GM12878 (cell line): ENCODE measurements at regions not wholly inside any gene's neighbourhood (a gene's known extent, or its start where the extent isn't known, plus 50 kb on each side); places are given as distances from the start of the nearest gene placed in this dataset.

Experiments used
- ATAC-seq: fragments of 200-7000 bp; cut with Tn5 transposase; 3 replicates; pipeline ENCODE4 v1.9.1; 2020; ENCODE audit warnings: mild to moderate bottlenecking, moderate library complexity
- BruUV-seq: library from RNA; stranded (reverse); fragments of 400-500 nt; replicated peaks from 2 replicates; lab custom pipeline; 2021; lab: Mats Ljungman, UMichigan
- CTCF ChIA-PET: fragments of 300-600 bp; sonication (Branson Sonifier 250); formaldehyde crosslinking; extraction: SDS; loops from one replicate; lab custom pipeline; 2021; ENCODE audit warnings: inconsistent platforms; lab: Yijun Ruan, JAX
- POLR2A ChIA-PET: fragments of 350-600 bp; formaldehyde crosslinking; extraction: SDS; loops from one replicate; lab custom pipeline; 2021; ENCODE audit warnings: inconsistent platforms; lab: Charles Lee
- RAD21 ChIA-PET: fragments of 300-600 bp; sonication (Branson Sonifier 250); formaldehyde crosslinking; loops from one replicate; lab custom pipeline; 2023; ENCODE audit warnings: antibody characterized with exemption; ENCODE audit not compliant: unreplicated experiment; lab: Charles Lee
- SMC1A ChIA-PET: fragments of 300-600 bp; sonication (Branson Sonifier 250); formaldehyde crosslinking; loops from one replicate; lab custom pipeline; 2023; ENCODE audit not compliant: unreplicated experiment, uncharacterized antibody; lab: Charles Lee
- DNase-seq: peaks from one replicate; pipeline ENCODE4 v3.0.0-alpha.2; 2011; ENCODE audit warnings: low read depth, low spot score
- FAIRE-seq: peaks from 3 replicates; lab custom pipeline; 2011; peaks lifted over from hg19 to GRCh38; lab: Jason Lieb, UNC
- H2AFZ ChIP-seq: 2 replicates; pipeline ENCODE4 v1.6.0; 2011; ENCODE audit warnings: low read depth, low read length, control low read depth; ENCODE audit not compliant: control insufficient read depth
- H3K27ac ChIP-seq: 2 replicates; pipeline ENCODE4 v1.5.1; 2011; ENCODE audit warnings: control low read depth; ENCODE audit not compliant: control insufficient read depth, insufficient read depth
- H3K27me3 ChIP-seq, 2 experiments: replicated peaks in 1 of 2; 2 replicates each; pipeline versions ENCODE4 v1.6.0 to v1.6.1; 2011; ENCODE audit warnings: low read length in 1 of 2; ENCODE audit not compliant: control insufficient read depth in 2 of 2, insufficient read depth in 2 of 2
- H3K36me3 ChIP-seq, 2 experiments: 2 replicates each; pipeline ENCODE4 v1.5.1; 2011; ENCODE audit warnings: low read length in 1 of 2; ENCODE audit not compliant: control insufficient read depth in 2 of 2, insufficient read depth in 2 of 2
- H3K4me1 ChIP-seq: 2 replicates; pipeline ENCODE4 v1.6.1; 2011; ENCODE audit warnings: mild to moderate bottlenecking, low read length, moderate library complexity, mixed read lengths; ENCODE audit not compliant: control insufficient read depth, insufficient read depth
- H3K4me2 ChIP-seq: 2 replicates; pipeline ENCODE4 v1.6.0; 2011; ENCODE audit warnings: control low read depth; ENCODE audit not compliant: control insufficient read depth, insufficient read depth
- H3K4me3 ChIP-seq: fragments of 200-600 bp; sonication (generic); 2 replicates; pipeline ENCODE4 v1.5.1; 2016
- H3K79me2 ChIP-seq: 2 replicates; pipeline ENCODE4 v1.6.0; 2011; ENCODE audit warnings: low read length; ENCODE audit not compliant: control insufficient read depth, insufficient read depth
- H3K9ac ChIP-seq: 2 replicates; pipeline ENCODE4 v1.8.0; 2011; ENCODE audit warnings: low read length, control low read depth, mixed read lengths; ENCODE audit not compliant: control insufficient read depth, insufficient read depth
- H3K9me3 ChIP-seq: replicated peaks from 3 replicates; pipeline ENCODE4 v1.5.1; 2011; ENCODE audit warnings: mild to moderate bottlenecking, low read length; ENCODE audit not compliant: control insufficient read depth, insufficient read depth
- H4K20me1 ChIP-seq: 2 replicates; pipeline ENCODE4 v1.6.0; 2011; ENCODE audit not compliant: control insufficient read depth, insufficient read depth
- NFYB ChIP-seq: IDR thresholded peaks from 2 replicates; pipeline ENCODE4 v1.6.1; 2011; ENCODE audit warnings: low read depth, mild to moderate bottlenecking, low read length, improper control_type of control experiment, moderate library complexity; ENCODE audit not compliant: insufficient read depth
- NR2C1 ChIP-seq: fragments of 450-650 bp; IDR thresholded peaks from 2 replicates; pipeline ENCODE4 v1.6.1; 2017; ENCODE audit warnings: antibody characterized with exemption, mild to moderate bottlenecking, moderate library complexity
- POLR2A ChIP-seq: IDR thresholded peaks from 2 replicates; pipeline ENCODE4 v1.6.1; 2011; ENCODE audit warnings: low read depth, mild to moderate bottlenecking, low read length
- RAD21 ChIP-seq: IDR thresholded peaks from 2 replicates; pipeline ENCODE4 v1.6.1; 2011; ENCODE audit warnings: mild to moderate bottlenecking, low read depth, low read length, moderate library complexity; ENCODE audit not compliant: insufficient read depth
- SIN3A ChIP-seq: IDR thresholded peaks from 2 replicates; pipeline ENCODE4 v1.6.1; 2012; ENCODE audit warnings: low read depth, low read length, improper control_type of control experiment
- SMC3 ChIP-seq: IDR thresholded peaks from 2 replicates; pipeline ENCODE4 v1.6.1; 2011; ENCODE audit warnings: low read length, improper control_type of control experiment, borderline replicate concordance
- TAF1 ChIP-seq: IDR thresholded peaks from 2 replicates; pipeline ENCODE4 v1.6.1; 2011; ENCODE audit warnings: mild to moderate bottlenecking, low read depth, low read length, borderline replicate concordance
- WGBS: methylation state at CpG from one replicate; pipeline ENCODE4 v1.1.6; 2016; ENCODE audit warnings: low lambda C conversion rate; ENCODE audit not compliant: insufficient replicate concordance, insufficient coverage; ENCODE audit errors: missing lambda C conversion rate; 5-methylcytosine and 5-hydroxymethylcytosine counted together
- in situ Hi-C: fragments of 300-500 bp; cut with MboI; formaldehyde crosslinking; loops from 9 replicates; pipeline ENCODE4 v1.14.3; 2018; ENCODE audit warnings: mixed read lengths
- intact Hi-C: fragments of 100-400 bp; cut with micrococcal nuclease; formaldehyde crosslinking; loops from one replicate; pipeline ENCODE4 v1.14.2; 2022; ENCODE audit not compliant: unreplicated experiment
- TF ChIP-seq, protein P1 (sequence below), 3 experiments: IDR thresholded peaks in 2 of 3; conservative IDR thresholded peaks in 1 of 3; 2 replicates each; pipeline ENCODE4 v1.5.1; 2011; ENCODE audit warnings: low read depth in 3 of 3, low read length in 3 of 3, mild to moderate bottlenecking in 3 of 3, control low read depth in 2 of 3, moderate library complexity in 2 of 3, inconsistent platforms in 1 of 3, mixed read lengths in 1 of 3; ENCODE audit not compliant: control insufficient read depth in 2 of 3, insufficient read depth in 1 of 3; ENCODE audit errors: extremely low read depth in 1 of 3
- TF ChIP-seq, protein P2 (sequence below): fragments of 450-650 bp; IDR thresholded peaks from 2 replicates; pipeline ENCODE4 v1.6.1; 2017; ENCODE audit warnings: mild to moderate bottlenecking, moderate library complexity

DNA sequence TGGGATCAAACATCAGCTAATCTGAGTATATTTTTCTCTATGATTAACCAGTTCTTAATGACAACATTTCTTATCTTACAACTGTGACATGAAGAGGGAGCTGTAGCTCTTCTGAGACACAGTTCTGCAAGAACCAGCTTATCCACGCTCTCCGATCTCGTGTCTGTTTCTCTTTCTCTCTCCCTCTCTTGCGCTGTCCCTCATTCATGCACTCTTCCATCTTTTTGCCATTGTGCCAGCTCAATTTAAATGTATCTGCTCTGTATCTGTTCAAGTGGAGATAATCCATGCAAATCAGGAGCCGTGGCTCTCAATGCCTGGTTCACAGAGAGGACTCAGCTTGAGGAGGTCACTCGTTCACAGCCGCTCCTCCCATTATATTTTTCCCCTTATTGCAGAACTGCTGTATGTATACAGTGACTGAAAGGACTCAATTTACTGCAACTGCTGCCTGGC lies 494.7 kb upstream of the ADGRL2 start:
- intact Hi-C loops = no loop called here
- POLR2A ChIA-PET = interaction anchor here (0.7 kb wide), 1 partner anchor 668 kb away, joined by 3 read pairs; no protein-coding TSS in a partner anchor
- Histone ChIP-seq H3K4me3 (no peak overlapping the region), H3K27me3 (0 out of 4 replicates have a peak, but pooled peaks cover 0 to 1% of the 10 kb centered on the region in 2 experiments), H4K20me1 (no peaks in the 10 kb centered on the region), H3K9ac (no peak overlapping the region)
- 20% methylated on average over 7 of the region's 7 CpGs for WGBS
- in situ Hi-C loops = no loop called here
- ATAC-seq = peak; percentile 38; the same call in 1 of the 3 replicates
- no TSS peak for BruUV-seq
- TF ChIP-seq SIN3A (no peak), TAF1 (no peak), NR2C1 (no peak), SMC3 (peak; percentile 15; the same call in 1 of the 2 replicates), NFYB (no peak), RAD21 (peak; percentile 38), POLR2A (no peak)
- TF ChIP-seq, protein P1, sequence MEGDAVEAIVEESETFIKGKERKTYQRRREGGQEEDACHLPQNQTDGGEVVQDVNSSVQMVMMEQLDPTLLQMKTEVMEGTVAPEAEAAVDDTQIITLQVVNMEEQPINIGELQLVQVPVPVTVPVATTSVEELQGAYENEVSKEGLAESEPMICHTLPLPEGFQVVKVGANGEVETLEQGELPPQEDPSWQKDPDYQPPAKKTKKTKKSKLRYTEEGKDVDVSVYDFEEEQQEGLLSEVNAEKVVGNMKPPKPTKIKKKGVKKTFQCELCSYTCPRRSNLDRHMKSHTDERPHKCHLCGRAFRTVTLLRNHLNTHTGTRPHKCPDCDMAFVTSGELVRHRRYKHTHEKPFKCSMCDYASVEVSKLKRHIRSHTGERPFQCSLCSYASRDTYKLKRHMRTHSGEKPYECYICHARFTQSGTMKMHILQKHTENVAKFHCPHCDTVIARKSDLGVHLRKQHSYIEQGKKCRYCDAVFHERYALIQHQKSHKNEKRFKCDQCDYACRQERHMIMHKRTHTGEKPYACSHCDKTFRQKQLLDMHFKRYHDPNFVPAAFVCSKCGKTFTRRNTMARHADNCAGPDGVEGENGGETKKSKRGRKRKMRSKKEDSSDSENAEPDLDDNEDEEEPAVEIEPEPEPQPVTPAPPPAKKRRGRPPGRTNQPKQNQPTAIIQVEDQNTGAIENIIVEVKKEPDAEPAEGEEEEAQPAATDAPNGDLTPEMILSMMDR (IDR thresholded peaks at IDR 0.05 in 2 of 3, conservative IDR thresholded peaks at IDR 0.05 in 1 of 3; ENCODE audit: control insufficient read depth in 2 of 3, extremely low read depth in 1 of 3, insufficient read depth in 1 of 3, low read depth in 3 of 3, low read length in 3 of 3) = peak in 2 of 3 experiments; percentile 32 to 43; a peak in 4 of 6 replicates
- TF ChIP-seq, protein P2, sequence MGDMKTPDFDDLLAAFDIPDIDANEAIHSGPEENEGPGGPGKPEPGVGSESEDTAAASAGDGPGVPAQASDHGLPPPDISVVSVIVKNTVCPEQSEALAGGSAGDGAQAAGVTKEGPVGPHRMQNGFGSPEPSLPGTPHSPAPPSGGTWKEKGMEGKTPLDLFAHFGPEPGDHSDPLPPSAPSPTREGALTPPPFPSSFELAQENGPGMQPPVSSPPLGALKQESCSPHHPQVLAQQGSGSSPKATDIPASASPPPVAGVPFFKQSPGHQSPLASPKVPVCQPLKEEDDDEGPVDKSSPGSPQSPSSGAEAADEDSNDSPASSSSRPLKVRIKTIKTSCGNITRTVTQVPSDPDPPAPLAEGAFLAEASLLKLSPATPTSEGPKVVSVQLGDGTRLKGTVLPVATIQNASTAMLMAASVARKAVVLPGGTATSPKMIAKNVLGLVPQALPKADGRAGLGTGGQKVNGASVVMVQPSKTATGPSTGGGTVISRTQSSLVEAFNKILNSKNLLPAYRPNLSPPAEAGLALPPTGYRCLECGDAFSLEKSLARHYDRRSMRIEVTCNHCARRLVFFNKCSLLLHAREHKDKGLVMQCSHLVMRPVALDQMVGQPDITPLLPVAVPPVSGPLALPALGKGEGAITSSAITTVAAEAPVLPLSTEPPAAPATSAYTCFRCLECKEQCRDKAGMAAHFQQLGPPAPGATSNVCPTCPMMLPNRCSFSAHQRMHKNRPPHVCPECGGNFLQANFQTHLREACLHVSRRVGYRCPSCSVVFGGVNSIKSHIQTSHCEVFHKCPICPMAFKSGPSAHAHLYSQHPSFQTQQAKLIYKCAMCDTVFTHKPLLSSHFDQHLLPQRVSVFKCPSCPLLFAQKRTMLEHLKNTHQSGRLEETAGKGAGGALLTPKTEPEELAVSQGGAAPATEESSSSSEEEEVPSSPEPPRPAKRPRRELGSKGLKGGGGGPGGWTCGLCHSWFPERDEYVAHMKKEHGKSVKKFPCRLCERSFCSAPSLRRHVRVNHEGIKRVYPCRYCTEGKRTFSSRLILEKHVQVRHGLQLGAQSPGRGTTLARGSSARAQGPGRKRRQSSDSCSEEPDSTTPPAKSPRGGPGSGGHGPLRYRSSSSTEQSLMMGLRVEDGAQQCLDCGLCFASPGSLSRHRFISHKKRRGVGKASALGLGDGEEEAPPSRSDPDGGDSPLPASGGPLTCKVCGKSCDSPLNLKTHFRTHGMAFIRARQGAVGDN = no peak
- TF ChIP-seq, all 136 proteins: peak for 3
- ChIA-PET CTCF (interaction anchor here (0.6 to 1.5 kb wide), 7 partner anchors 9 to 511 kb away, joined by 3 to 4 read pairs (median 3); no protein-coding TSS in a partner anchor), SMC1A (interaction anchor here (1.3 kb wide), 1 partner anchor 244 kb away, joined by 4 read pairs; no protein-coding TSS in a partner anchor), RAD21 (interaction anchor here (0.7 to 1.3 kb wide), 2 partner anchors 243 to 454 kb away, joined by 4 read pairs; no protein-coding TSS in a partner anchor)
- no peaks in the 10 kb centered on the region for H3K9me3 ChIP-seq
- H3K36me3 ChIP-seq = no peaks in the 10 kb centered on the region
- DNase-seq (no peak), FAIRE-seq (no peak)
- no peaks in the 10 kb centered on the region for H3K79me2 ChIP-seq
- H3K27ac ChIP-seq = no peak overlapping the region
- H2AFZ ChIP-seq = peak overlapping the region; percentile 15; the same call in 1 of the 2 replicates
- H3K4me1 ChIP-seq = no peaks in the 10 kb centered on the region
- peak overlapping the region; percentile 53; the same call in 1 of the 2 replicates for H3K4me2 ChIP-seq
